ENCODE measurements at regions not wholly inside any gene's neighbourhood (a gene's known extent, or its start where the extent isn't known, plus 50 kb on each side); places are given as distances from the start of the nearest gene placed in this dataset.

- no peak for DNase-seq
These were observed 377.7 kb upstream of the MYT1L start for GRCh38 chr2:2708575-2709430.

- no peak for DNase-seq
These were observed 376.3 kb upstream of the MYT1L start for GRCh38 chr2:2707206-2707991.

GRCh38 chr2:2706306-2706705, 375.2 kb upstream of the MYT1L start:
- no peak for DNase-seq

GRCh38 chr2:2705871-2706270, 374.8 kb upstream of the MYT1L start:
- no peak for DNase-seq

- DNase-seq = no peak
These were observed 373.5 kb upstream of the MYT1L start for GRCh38 chr2:2704428-2705090.

GRCh38 chr2:2703762-2704427, 372.8 kb upstream of the MYT1L start:
- no peak for DNase-seq

- no peak for DNase-seq
These were observed 372.1 kb upstream of the MYT1L start for GRCh38 chr2:2703172-2703571.

GRCh38 chr2:2702385-2702784, 371.3 kb upstream of the MYT1L start:
- no peak for DNase-seq

- DNase-seq = no peak
These were observed 370.7 kb upstream of the MYT1L start for GRCh38 chr2:2701813-2702212.

- DNase-seq = no peak
These were observed 370.2 kb upstream of the MYT1L start for GRCh38 chr2:2701176-2701781.

GRCh38 chr2:2699121-2699505, 368.0 kb upstream of the MYT1L start:
- DNase-seq = no peak

- DNase-seq = no peak
These were observed 367.4 kb upstream of the MYT1L start for GRCh38 chr2:2698182-2699120.

GRCh38 chr2:2696733-2697455, 365.8 kb upstream of the MYT1L start:
- DNase-seq = no peak

GRCh38 chr2:2696325-2696724, 365.2 kb upstream of the MYT1L start:
- no peak for DNase-seq

GRCh38 chr2:2694746-2695145, 363.7 kb upstream of the MYT1L start:
- DNase-seq = no peak

- DNase-seq = no peak
These were observed 361.7 kb upstream of the MYT1L start for GRCh38 chr2:2692599-2693389.

GRCh38 chr2:2691419-2691818, 360.3 kb upstream of the MYT1L start:
- no peak for DNase-seq

GRCh38 chr2:2690985-2691384, 359.9 kb upstream of the MYT1L start:
- DNase-seq = no peak

- DNase-seq = no peak
These were observed 358.2 kb upstream of the MYT1L start for GRCh38 chr2:2689306-2689705.

- DNase-seq = no peak
These were observed 357.2 kb upstream of the MYT1L start for GRCh38 chr2:2688254-2688653.
